ENCODE measurements at regions not wholly inside any gene's neighbourhood (a gene's known extent, or its start where the extent isn't known, plus 50 kb on each side); places are given as distances from the start of the nearest gene placed in this dataset.

DNA sequence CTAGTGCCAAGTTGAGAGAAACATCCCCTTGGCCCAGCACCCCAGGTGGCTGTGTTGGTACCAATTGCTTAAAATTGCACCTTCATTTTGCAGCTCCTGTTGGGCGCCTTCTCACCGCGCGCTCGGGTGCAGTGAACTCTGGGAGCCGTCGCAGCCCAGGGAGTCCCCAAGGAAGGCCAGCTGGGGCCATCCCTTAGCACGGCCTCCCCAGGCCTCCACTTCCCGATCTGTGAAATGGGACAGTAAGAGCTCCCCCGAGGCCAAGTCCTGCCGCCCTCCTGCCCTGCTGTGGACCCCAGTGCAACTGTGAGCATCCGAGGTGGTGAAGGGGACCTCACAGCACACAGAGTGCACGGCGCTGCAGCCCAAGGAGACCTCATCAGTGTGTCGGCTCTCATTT is 1234.1 kb downstream of the BRD1 start:
- TF ChIP-seq ETV6 (CRISPR knock-in tag; conservative IDR thresholded peaks at IDR 0.05) = no peak
- TF ChIP-seq, protein P1, sequence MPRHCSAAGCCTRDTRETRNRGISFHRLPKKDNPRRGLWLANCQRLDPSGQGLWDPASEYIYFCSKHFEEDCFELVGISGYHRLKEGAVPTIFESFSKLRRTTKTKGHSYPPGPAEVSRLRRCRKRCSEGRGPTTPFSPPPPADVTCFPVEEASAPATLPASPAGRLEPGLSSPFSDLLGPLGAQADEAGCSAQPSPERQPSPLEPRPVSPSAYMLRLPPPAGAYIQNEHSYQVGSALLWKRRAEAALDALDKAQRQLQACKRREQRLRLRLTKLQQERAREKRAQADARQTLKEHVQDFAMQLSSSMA (CRISPR knock-in tag; IDR thresholded peaks at IDR 0.05) = no peak
- TF ChIP-seq SMC3 (IDR thresholded peaks at IDR 0.05; ENCODE audit: low read length) = no peak
- TF ChIP-seq TAF15 (IDR thresholded peaks at IDR 0.05; ENCODE audit: low read depth, low read length, poor library complexity, severe bottlenecking) = no peak
- TF ChIP-seq ARNT2 (CRISPR knock-in tag; IDR thresholded peaks at IDR 0.05; ENCODE audit: low read depth) = no peak
- TF ChIP-seq NR2C2 (CRISPR knock-in tag; IDR thresholded peaks at IDR 0.05; ENCODE audit: borderline replicate concordance) = no peak

Measured in HepG2 (cell line).